HCT116 (cell line): ENCODE measurements at regions not wholly inside any gene's neighbourhood (a gene's known extent, or its start where the extent isn't known, plus 50 kb on each side); places are given as distances from the start of the nearest gene placed in this dataset.

ENCODE experiments used
- ATAC-seq: fragments of 200-7000 bp; cut with Tn5 transposase; 2 replicates; pipeline ENCODE4 v1.9.1; 2020; ENCODE audit warnings: mild to moderate bottlenecking, moderate library complexity
- BruUV-seq: library from RNA; stranded (reverse); fragments of 400-500 nt; replicated peaks from 2 replicates; lab custom pipeline; 2021; lab: Mats Ljungman, UMichigan
- CTCF ChIA-PET: fragments of 300-600 bp; sonication (Branson Sonifier 250); formaldehyde crosslinking; loops from one replicate; lab custom pipeline; 2021; ENCODE audit warnings: antibody characterized with exemption; lab: Charles Lee
- POLR2A ChIA-PET: fragments of 300-600, 350-600 bp; sonication (Branson Sonifier 250); formaldehyde crosslinking; loops from one replicate; lab custom pipeline; 2021; ENCODE audit warnings: antibody characterized with exemption; lab: Charles Lee
- RAD21 ChIA-PET, 2 experiments: fragments of 300-600 bp; sonication (Branson Sonifier 250); formaldehyde crosslinking; loops; one replicate each; lab custom pipeline; 2023; ENCODE audit warnings: low total read pairs in 2 of 2; ENCODE audit not compliant: uncharacterized antibody in 2 of 2, unreplicated experiment in 2 of 2, low non-redundant PET in 1 of 2; lab: Charles Lee
- DNase-seq: peaks from one replicate; pipeline ENCODE4 v3.0.0-alpha.2; 2010; ENCODE audit warnings: low read depth, low spot score
- H2AFZ ChIP-seq: fragments of 200-600 bp; shearing (Covaris generic), sonication (generic); 2 replicates; pipeline ENCODE4 v1.6.1; 2017; ENCODE audit warnings: low read depth, mixed run types, mixed read lengths, antibody characterized with exemption, low read length; ENCODE audit not compliant: poor library complexity, severe bottlenecking
- H3K27ac ChIP-seq: 2 replicates; pipeline ENCODE4 v1.5.1; 2012; ENCODE audit warnings: low read depth, low read length
- H3K27me3 ChIP-seq: fragments of 200-600 bp; sonication (generic); 2 replicates; pipeline ENCODE4 v1.6.1; 2016; ENCODE audit warnings: mixed run types, low read length, mixed read lengths; ENCODE audit not compliant: insufficient read depth
- H3K36me3 ChIP-seq, 2 experiments: fragments of 200-500 bp in 1 of 2; fragments of 200-600 bp in 1 of 2; sonication (Bioruptor generic) in 1 of 2; sonication (generic) in 1 of 2; 2 replicates each; pipeline versions ENCODE4 v1.5.1 to v1.6.1; 2014 to 2016; ENCODE audit warnings: low read length in 2 of 2, inconsistent platforms in 1 of 2, mixed read lengths in 1 of 2, mixed run types in 1 of 2; ENCODE audit not compliant: insufficient read depth in 2 of 2, control insufficient read depth in 1 of 2
- H3K4me1 ChIP-seq, 2 experiments: fragments of 200-600 bp in 1 of 2; sonication (generic) in 1 of 2; 2 replicates each; pipeline versions ENCODE4 v1.5.1 to v1.6.1; 2012 to 2017; ENCODE audit warnings: low read length in 2 of 2, inconsistent platforms in 1 of 2, mild to moderate bottlenecking in 1 of 2, mixed read lengths in 1 of 2, mixed run types in 1 of 2, moderate library complexity in 1 of 2; ENCODE audit not compliant: insufficient read depth in 2 of 2, control insufficient read depth in 1 of 2
- H3K4me2 ChIP-seq: fragments of 200-600 bp; sonication (generic); 2 replicates; pipeline ENCODE4 v1.6.1; 2017; ENCODE audit warnings: mixed run types, low read length, mixed read lengths
- H3K4me3 ChIP-seq, 2 experiments: fragments of 200-600 bp in 1 of 2; sonication (generic) in 1 of 2; replicated peaks in 1 of 2; 2 replicates each; pipeline ENCODE4 v1.5.1; 2011 to 2016; ENCODE audit warnings: low read length in 2 of 2, control low read depth in 1 of 2, low read depth in 1 of 2, mild to moderate bottlenecking in 1 of 2, mixed read lengths in 1 of 2, mixed run types in 1 of 2
- H3K79me2 ChIP-seq: fragments of 200-600 bp; sonication (generic); 2 replicates; pipeline ENCODE4 v1.6.1; 2017; ENCODE audit warnings: mild to moderate bottlenecking, mixed run types, low read length, moderate library complexity, mixed read lengths; ENCODE audit not compliant: insufficient read depth
- H3K9ac ChIP-seq: fragments of 200-600 bp; sonication (generic); 2 replicates; pipeline ENCODE4 v1.6.1; 2016; ENCODE audit warnings: low read length, mixed read lengths
- H3K9me2 ChIP-seq: fragments of 200-600 bp; sonication (generic), shearing (Covaris generic); 2 replicates; pipeline ENCODE4 v1.6.1; 2017; ENCODE audit warnings: mixed run types, mild to moderate bottlenecking, moderate library complexity; ENCODE audit not compliant: insufficient read depth
- H3K9me3 ChIP-seq, 2 experiments: fragments of 200-500 bp in 1 of 2; fragments of 200-600 bp in 1 of 2; sonication (Bioruptor generic) in 1 of 2; sonication (generic) in 1 of 2; 2 replicates each; pipeline ENCODE4 v1.6.1; 2014 to 2017; ENCODE audit warnings: low read length in 2 of 2, mixed read lengths in 2 of 2, inconsistent platforms in 1 of 2, low read depth in 1 of 2, mild to moderate bottlenecking in 1 of 2, mixed run types in 1 of 2, moderate library complexity in 1 of 2; ENCODE audit not compliant: control insufficient read depth in 1 of 2, insufficient read depth in 1 of 2
- H4K20me1 ChIP-seq: fragments of 200-600 bp; sonication (generic), shearing (Covaris generic); 2 replicates; pipeline ENCODE4 v1.6.1; 2017; ENCODE audit warnings: mixed run types, mild to moderate bottlenecking, moderate library complexity; ENCODE audit not compliant: insufficient read depth
- ATF3 ChIP-seq: IDR thresholded peaks from 2 replicates; pipeline ENCODE4 v1.6.1; 2012
- CBX3 ChIP-seq: IDR thresholded peaks from 2 replicates; pipeline ENCODE4 v1.6.1; 2012; ENCODE audit warnings: low read depth
- CEBPB ChIP-seq: IDR thresholded peaks from 2 replicates; pipeline ENCODE4 v1.6.1; 2012; ENCODE audit warnings: low read depth
- CTCF ChIP-seq, 3 experiments: fragments of 200-600 bp in 1 of 3; sonication (generic) in 1 of 3; IDR thresholded peaks in 2 of 3; conservative IDR thresholded peaks in 1 of 3; 2 replicates each; pipeline ENCODE4 v1.5.1; 2012 to 2017; ENCODE audit warnings: low read depth in 2 of 3, low read length in 2 of 3, antibody characterized with exemption in 1 of 3, borderline replicate concordance in 1 of 3, control low read depth in 1 of 3, mild to moderate bottlenecking in 1 of 3, mixed read lengths in 1 of 3, mixed run types in 1 of 3, moderate library complexity in 1 of 3; ENCODE audit not compliant: insufficient read depth in 1 of 3
- EGR1 ChIP-seq: IDR thresholded peaks from 2 replicates; pipeline ENCODE4 v1.6.1; 2012; ENCODE audit warnings: low read depth
- ELF1 ChIP-seq: IDR thresholded peaks from 2 replicates; pipeline ENCODE4 v1.6.1; 2012; ENCODE audit warnings: low read depth, borderline replicate concordance
- EZH2 ChIP-seq: fragments of 200-600 bp; sonication (generic); IDR thresholded peaks from 2 replicates; pipeline ENCODE4 v1.6.1; 2017; ENCODE audit warnings: antibody characterized with exemption, mixed run types
- EZH2phosphoT487 ChIP-seq: fragments of 200-600 bp; IDR thresholded peaks from 2 replicates; pipeline ENCODE4 v1.6.1; 2018; ENCODE audit warnings: antibody characterized with exemption, borderline replicate concordance
- FOSL1 ChIP-seq: IDR thresholded peaks from 2 replicates; pipeline ENCODE4 v1.6.1; 2012; ENCODE audit warnings: low read depth
- JUND ChIP-seq: IDR thresholded peaks from 2 replicates; pipeline ENCODE4 v1.6.1; 2012
- MAX ChIP-seq: IDR thresholded peaks from 2 replicates; pipeline ENCODE4 v1.6.1; 2012
- POLR2AphosphoS5 ChIP-seq: IDR thresholded peaks from 2 replicates; pipeline ENCODE4 v1.6.1; 2011; ENCODE audit warnings: mild to moderate bottlenecking, low read depth, low read length, moderate library complexity
- RAD21 ChIP-seq: IDR thresholded peaks from 2 replicates; pipeline ENCODE4 v1.6.1; 2012; ENCODE audit warnings: low read depth, mild to moderate bottlenecking
- REST ChIP-seq: IDR thresholded peaks from 2 replicates; pipeline ENCODE4 v1.6.1; 2012; ENCODE audit warnings: low read depth
- SP1 ChIP-seq: IDR thresholded peaks from 2 replicates; pipeline ENCODE4 v1.6.1; 2012; ENCODE audit warnings: low read depth
- TCF7L2 ChIP-seq: IDR thresholded peaks from 2 replicates; pipeline ENCODE4 v1.7.0; 2011; ENCODE audit warnings: borderline replicate concordance, inconsistent platforms; ENCODE audit not compliant: insufficient read depth, insufficient read length; ENCODE audit errors: extremely low read depth
- YY1 ChIP-seq: IDR thresholded peaks from 2 replicates; pipeline ENCODE4 v1.6.1; 2011; ENCODE audit warnings: low read length, low read depth, moderate library complexity, mild to moderate bottlenecking; ENCODE audit not compliant: insufficient replicate concordance; ENCODE audit errors: extremely low read depth
- ZNF274 ChIP-seq: fragments of 200-500 bp; sonication (Bioruptor generic); IDR thresholded peaks from 2 replicates; pipeline ENCODE4 v1.6.1; 2014; ENCODE audit warnings: mild to moderate bottlenecking, low read depth, low read length, inconsistent platforms
- intact Hi-C: fragments of 100-400 bp; cut with micrococcal nuclease; formaldehyde crosslinking; loops from 2 replicates; pipeline ENCODE4 v1.10.0; 2022

- peaks cover 0 to 5% of the 10 kb centered on the region in 2 experiments; a peak in 1 of 4 replicates for H3K4me1 ChIP-seq
- no peak overlapping the region for H3K27ac ChIP-seq
- POLR2A ChIA-PET: no interaction called here
These were observed 73.5 kb downstream of the BTG1 start for GRCh38 chr12:92072112-92072511.

More at GRCh38 chr12:92072112-92072511, 73.5 kb downstream of the BTG1 start:
- no peak overlapping the region for H2AFZ ChIP-seq
- H3K79me2 ChIP-seq: no peaks in the 10 kb centered on the region
- intact Hi-C loops: no loop called here
- H3K9me3 ChIP-seq: no peaks in the 10 kb centered on the region
- H3K4me2 ChIP-seq: no peak overlapping the region
- H4K20me1 ChIP-seq: no peaks in the 10 kb centered on the region
- no peak for TF ChIP-seq ATF3
- no peak for TF ChIP-seq FOSL1
- TF ChIP-seq JUND: no peak
- TF ChIP-seq REST: no peak
- TF ChIP-seq CTCF (IDR thresholded peaks at IDR 0.05 in 2 of 3, conservative IDR thresholded peaks at IDR 0.05 in 1 of 3; ENCODE audit: borderline replicate concordance in 1 of 3, insufficient read depth in 1 of 3, low read depth in 2 of 3, low read length in 2 of 3): no peak
- no peak for TF ChIP-seq ZNF274
- no peak for TF ChIP-seq EGR1
- TF ChIP-seq ELF1: no peak
- no peak for TF ChIP-seq YY1
- TF ChIP-seq TCF7L2: no peak
- no peak for TF ChIP-seq EZH2
- no peak for TF ChIP-seq MAX
- no peak for TF ChIP-seq CEBPB
- no peak for TF ChIP-seq POLR2AphosphoS5
- no peak for TF ChIP-seq RAD21
- no peak for TF ChIP-seq SP1
- TF ChIP-seq EZH2phosphoT487: no peak
- no peak for TF ChIP-seq CBX3
- BruUV-seq: no TSS peak
- no peak overlapping the region for H3K9ac ChIP-seq
- ChIA-PET CTCF (no interaction called here), RAD21 (no interaction called here)
- no peaks in the 10 kb centered on the region for H3K36me3 ChIP-seq
- ATAC-seq: no peak
- no peaks in the 10 kb centered on the region for H3K9me2 ChIP-seq
- H3K27me3 ChIP-seq: no peaks in the 10 kb centered on the region
- H3K4me3 ChIP-seq: no peak overlapping the region
- no peak for DNase-seq
